Liver (tissue), 7 donors: ENCODE measurements at regions not wholly inside any gene's neighbourhood (a gene's known extent, or its start where the extent isn't known, plus 50 kb on each side); places are given as distances from the start of the nearest gene placed in this dataset.

Experiments
- DNase-seq: peaks from one replicate; pipeline ENCODE4 v3.0.0-alpha.2; 2017; ENCODE audit warnings: low spot score
- H3K27ac ChIP-seq, 2 donors: one replicate each; pipeline ENCODE4 v1.7.0; 2013; ENCODE audit warnings: inconsistent platforms in 2 of 2, low read length in 2 of 2, control low read depth in 1 of 2, low read depth in 1 of 2, mild to moderate bottlenecking in 1 of 2
- H3K27me3 ChIP-seq, 4 donors: one replicate each; pipeline versions ENCODE4 v1.6.1 to v1.7.0; 2013; ENCODE audit warnings: low read length in 3 of 4, inconsistent platforms in 1 of 4, mild to moderate bottlenecking in 1 of 4, moderate library complexity in 1 of 4; ENCODE audit not compliant: control insufficient read depth in 4 of 4, insufficient read depth in 4 of 4
- H3K36me3 ChIP-seq, 4 donors: one replicate each; pipeline versions ENCODE4 v1.6.1 to v1.7.0; 2013; ENCODE audit warnings: low read length in 3 of 4, mild to moderate bottlenecking in 3 of 4, low read depth in 1 of 4, moderate library complexity in 1 of 4; ENCODE audit not compliant: control insufficient read depth in 4 of 4, insufficient read depth in 3 of 4
- H3K4me1 ChIP-seq, 4 donors: one replicate each; pipeline versions ENCODE4 v1.6.1 to v1.7.0; 2013; ENCODE audit warnings: low read length in 3 of 4, mild to moderate bottlenecking in 3 of 4, moderate library complexity in 1 of 4; ENCODE audit not compliant: control insufficient read depth in 4 of 4, insufficient read depth in 4 of 4
- H3K4me3 ChIP-seq, 3 donors: one replicate each; pipeline versions ENCODE4 v1.6.1 to v1.7.0; 2013; ENCODE audit warnings: low read length in 3 of 3, control low read depth in 1 of 3, low read depth in 1 of 3, mild to moderate bottlenecking in 1 of 3
- H3K9ac ChIP-seq, 2 donors: one replicate each; pipeline ENCODE4 v1.7.0; 2013; ENCODE audit warnings: low read length in 2 of 2, mild to moderate bottlenecking in 2 of 2, moderate library complexity in 2 of 2, control low read depth in 1 of 2, low read depth in 1 of 2
- H3K9me3 ChIP-seq, 4 donors: one replicate each; pipeline versions ENCODE4 v1.6.1 to v1.7.0; 2013; ENCODE audit warnings: low read length in 3 of 4; ENCODE audit not compliant: control insufficient read depth in 4 of 4
- ATF3 ChIP-seq: IDR thresholded peaks from 2 replicates; pipeline ENCODE4 v1.6.1; 2016; ENCODE audit warnings: antibody characterized with exemption
- CTCF ChIP-seq: fragments of 150-350 bp; IDR thresholded peaks from 2 replicates; pipeline ENCODE4 v1.5.1; 2017; ENCODE audit warnings: improper control_type of control experiment, low read depth, low read length; ENCODE audit not compliant: missing input control
- FOXA1 ChIP-seq: IDR thresholded peaks from 2 replicates; pipeline ENCODE4 v1.6.1; 2016; ENCODE audit warnings: antibody characterized with exemption
- FOXA2 ChIP-seq: IDR thresholded peaks from 2 replicates; pipeline ENCODE4 v1.6.1; 2016; ENCODE audit warnings: antibody characterized with exemption
- GABPA ChIP-seq, 2 donors: IDR thresholded peaks in 1 of 2; conservative IDR thresholded peaks in 1 of 2; 2 replicates each; pipeline ENCODE4 v1.6.1; 2016; ENCODE audit warnings: antibody characterized with exemption in 2 of 2, mild to moderate bottlenecking in 1 of 2, moderate library complexity in 1 of 2
- HNF4A ChIP-seq, 2 donors: conservative IDR thresholded peaks; 2 replicates each; pipeline ENCODE4 v1.6.1; 2016; ENCODE audit warnings: antibody characterized with exemption in 2 of 2, mild to moderate bottlenecking in 2 of 2
- HNF4G ChIP-seq: IDR thresholded peaks from 2 replicates; pipeline ENCODE4 v1.6.1; 2016; ENCODE audit warnings: antibody characterized with exemption
- JUND ChIP-seq, 2 donors: IDR thresholded peaks; 2 replicates each; pipeline ENCODE4 v1.6.1; 2016; ENCODE audit warnings: antibody characterized with exemption in 2 of 2
- MAX ChIP-seq: IDR thresholded peaks from 2 replicates; pipeline ENCODE4 v1.6.1; 2016; ENCODE audit warnings: antibody characterized with exemption
- NR2F2 ChIP-seq: IDR thresholded peaks from 2 replicates; pipeline ENCODE4 v1.6.1; 2016; ENCODE audit warnings: antibody characterized with exemption
- RAD21 ChIP-seq, 2 donors: IDR thresholded peaks; 2 replicates each; pipeline ENCODE4 v1.6.1; 2016; ENCODE audit warnings: antibody characterized with exemption in 2 of 2, mild to moderate bottlenecking in 2 of 2
- REST ChIP-seq: IDR thresholded peaks from 2 replicates; pipeline ENCODE4 v1.6.1; 2016; ENCODE audit warnings: antibody characterized with exemption, mild to moderate bottlenecking
- RXRA ChIP-seq, 2 donors: IDR thresholded peaks; 2 replicates each; pipeline ENCODE4 v1.6.1; 2017 to 2018; ENCODE audit warnings: antibody characterized with exemption in 2 of 2, mild to moderate bottlenecking in 1 of 2
- SP1 ChIP-seq: IDR thresholded peaks from 2 replicates; pipeline ENCODE4 v1.6.1; 2018; ENCODE audit warnings: antibody characterized with exemption, mild to moderate bottlenecking
- TAF1 ChIP-seq: conservative IDR thresholded peaks from 2 replicates; pipeline ENCODE4 v1.6.1; 2016; ENCODE audit warnings: antibody characterized with exemption, mild to moderate bottlenecking
- YY1 ChIP-seq: IDR thresholded peaks from 2 replicates; pipeline ENCODE4 v1.6.1; 2016; ENCODE audit warnings: antibody characterized with exemption, mild to moderate bottlenecking
- ZBTB33 ChIP-seq: IDR thresholded peaks from 2 replicates; pipeline ENCODE4 v1.6.1; 2016; ENCODE audit warnings: antibody characterized with exemption
- donor health status: healthy.
- donor health status: healthy.
- donor health status: healthy.
- donor health status: healthy.

- Histone ChIP-seq H3K9me3 (no peaks in the 10 kb centered on the region), H3K27me3 (peaks cover 0 to 8% (median 4%) of the 10 kb centered on the region in 4 donors), H3K27ac (no peak overlapping the region), H3K4me1 (peaks cover 2 to 8% (median 5%) of the 10 kb centered on the region in 4 donors), H3K9ac (no peak overlapping the region), H3K36me3 (no peaks in the 10 kb centered on the region), H3K4me3 (no peak overlapping the region)
- no peak for DNase-seq
- TF ChIP-seq TAF1: no peak
- TF ChIP-seq ATF3: no peak
- TF ChIP-seq REST: no peak
- TF ChIP-seq JUND (IDR thresholded peaks at IDR 0.05): no peak
- no peak for TF ChIP-seq RXRA (IDR thresholded peaks at IDR 0.05)
- TF ChIP-seq ZBTB33: no peak
- TF ChIP-seq RAD21 (IDR thresholded peaks at IDR 0.05): no peak
- TF ChIP-seq MAX: no peak
- TF ChIP-seq HNF4A (conservative IDR thresholded peaks at IDR 0.05): no peak
- TF ChIP-seq YY1: no peak
- TF ChIP-seq NR2F2: no peak
- no peak for TF ChIP-seq HNF4G
- no peak for TF ChIP-seq CTCF
- TF ChIP-seq GABPA (IDR thresholded peaks at IDR 0.05 in 1 of 2, conservative IDR thresholded peaks at IDR 0.05 in 1 of 2): no peak
- no peak for TF ChIP-seq FOXA2
These were observed 72.4 kb upstream of the C1GALT1 start for GRCh38 chr7:7109934-7110333.

- H3K36me3 ChIP-seq: no peaks in the 10 kb centered on the region
- H3K9ac ChIP-seq: no peak overlapping the region
- H3K4me1 ChIP-seq: peaks cover 2 to 12% (median 8%) of the 10 kb centered on the region in 4 donors
- DNase-seq: no peak
- H3K27ac ChIP-seq: no peak overlapping the region
- no peaks in the 10 kb centered on the region for H3K9me3 ChIP-seq
- H3K4me3 ChIP-seq: no peak overlapping the region
- peaks cover 0 to 8% (median 5%) of the 10 kb centered on the region in 4 donors for H3K27me3 ChIP-seq
- no peak for TF ChIP-seq FOXA1
- TF ChIP-seq FOXA2: no peak
- no peak for TF ChIP-seq SP1
- TF ChIP-seq JUND (IDR thresholded peaks at IDR 0.05): no peak
- TF ChIP-seq ATF3: no peak
- TF ChIP-seq NR2F2: no peak
- TF ChIP-seq RXRA (IDR thresholded peaks at IDR 0.05): no peak
- TF ChIP-seq YY1: no peak
- TF ChIP-seq HNF4G: no peak
- no peak for TF ChIP-seq GABPA (IDR thresholded peaks at IDR 0.05 in 1 of 2, conservative IDR thresholded peaks at IDR 0.05 in 1 of 2)
- TF ChIP-seq ZBTB33: no peak
- no peak for TF ChIP-seq RAD21 (IDR thresholded peaks at IDR 0.05)
- no peak for TF ChIP-seq HNF4A (conservative IDR thresholded peaks at IDR 0.05)
- no peak for TF ChIP-seq REST
These were observed 71.6 kb upstream of the C1GALT1 start for GRCh38 chr7:7110706-7111105.
